ENCODE measurements at regions not wholly inside any gene's neighbourhood (a gene's known extent, or its start where the extent isn't known, plus 50 kb on each side); places are given as distances from the start of the nearest gene placed in this dataset.
"Not testable (repeated sequence)": the region's sequence is repeated elsewhere in the genome, so short reads cannot be mapped to it uniquely, and the experiment has no call there.

DNA sequence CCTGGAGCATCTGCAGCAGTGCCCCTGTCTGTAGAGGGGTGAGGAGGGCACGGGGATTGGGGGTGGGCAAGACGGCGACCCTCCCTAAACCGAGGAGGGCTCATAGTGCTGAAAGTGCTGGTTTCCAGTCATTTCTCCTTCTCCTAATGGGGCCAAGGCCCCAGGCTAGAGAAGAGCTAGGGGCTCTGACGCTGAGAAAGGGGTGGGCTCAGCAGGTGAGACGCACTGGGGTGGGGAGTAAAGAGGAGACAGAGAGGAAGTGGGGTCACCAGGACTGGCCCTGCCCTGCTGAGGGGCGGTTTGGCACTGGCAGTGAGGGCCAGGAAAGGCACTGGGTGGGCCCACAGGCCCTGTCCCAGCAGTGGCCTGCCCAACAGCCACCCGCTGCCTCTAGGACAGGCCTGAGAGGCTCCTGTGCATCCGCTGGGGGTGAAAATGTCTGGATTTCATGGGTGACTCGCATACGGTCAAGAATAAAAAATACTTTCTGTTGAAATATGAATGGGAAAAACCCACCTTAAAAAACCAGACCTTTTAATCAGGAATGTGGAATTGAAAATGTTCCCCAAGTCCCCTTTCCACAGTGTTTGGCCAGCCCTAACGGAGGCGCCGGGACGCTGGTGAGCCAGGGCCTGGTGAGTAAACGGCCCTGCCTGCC is 122.4 kb upstream of the SMURF2 start:
- no peak for DNase-seq

DNA sequence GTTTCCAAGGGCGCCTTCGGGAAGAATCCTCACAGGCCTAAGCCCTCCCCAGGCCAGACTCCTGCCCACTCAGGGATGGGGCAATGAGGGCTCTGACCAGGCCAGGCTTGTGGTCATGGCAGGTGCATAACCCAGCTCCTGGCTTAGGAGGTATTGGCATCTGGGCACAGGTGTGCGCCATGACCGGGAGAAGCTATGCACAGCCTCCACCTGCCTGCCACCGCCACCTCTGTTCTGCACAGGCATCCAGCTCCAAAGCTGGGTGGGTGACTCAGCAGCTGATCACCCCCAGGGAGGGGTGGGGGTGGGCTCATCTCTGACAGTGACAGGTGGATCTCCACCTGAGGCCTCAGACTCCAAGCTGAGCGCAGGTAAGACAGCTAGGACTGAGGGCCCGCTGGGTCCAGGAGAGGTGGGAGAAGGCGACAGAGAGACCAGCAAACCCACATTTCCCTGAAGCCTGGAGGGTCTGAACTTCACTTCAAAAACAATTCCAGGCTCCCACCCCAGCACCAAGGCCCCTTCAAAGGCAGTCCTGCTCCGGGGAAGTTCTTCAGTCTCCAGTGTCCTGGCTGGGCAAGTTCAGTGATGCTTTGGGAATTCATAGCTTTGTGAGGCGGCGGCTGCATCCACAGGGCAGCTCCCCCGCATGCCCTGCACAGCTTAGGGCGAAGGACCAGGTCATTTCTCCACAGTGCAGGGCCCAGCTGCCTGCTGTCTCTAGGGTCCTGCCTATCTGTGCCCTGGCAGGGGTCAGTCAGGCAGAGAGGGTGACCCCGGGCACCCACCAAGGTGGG is 121.6 kb upstream of the SMURF2 start:
- DNase-seq: no peak

DNA sequence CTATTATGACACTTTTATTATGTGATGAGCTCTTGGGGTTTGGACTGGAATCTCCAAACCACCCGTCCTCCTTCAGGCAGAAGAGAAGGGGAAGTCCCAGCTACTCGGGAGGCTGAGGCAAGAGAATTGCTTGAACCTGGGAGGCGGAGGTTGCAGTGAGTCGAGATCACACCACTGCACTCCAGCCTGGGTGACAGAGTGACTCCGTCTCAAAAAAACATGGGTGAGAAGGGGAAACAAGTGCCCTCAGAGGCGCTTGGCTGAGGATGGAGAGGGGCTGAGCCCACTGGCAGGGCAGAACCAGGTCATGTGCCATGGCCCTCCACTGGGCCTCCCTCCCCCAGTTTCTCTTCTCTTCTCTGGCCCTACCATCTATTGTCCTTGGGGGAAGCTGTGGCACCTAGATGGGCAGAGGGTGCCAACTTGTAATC is 120.9 kb upstream of the SMURF2 start:
- DNase-seq: no peak

DNA sequence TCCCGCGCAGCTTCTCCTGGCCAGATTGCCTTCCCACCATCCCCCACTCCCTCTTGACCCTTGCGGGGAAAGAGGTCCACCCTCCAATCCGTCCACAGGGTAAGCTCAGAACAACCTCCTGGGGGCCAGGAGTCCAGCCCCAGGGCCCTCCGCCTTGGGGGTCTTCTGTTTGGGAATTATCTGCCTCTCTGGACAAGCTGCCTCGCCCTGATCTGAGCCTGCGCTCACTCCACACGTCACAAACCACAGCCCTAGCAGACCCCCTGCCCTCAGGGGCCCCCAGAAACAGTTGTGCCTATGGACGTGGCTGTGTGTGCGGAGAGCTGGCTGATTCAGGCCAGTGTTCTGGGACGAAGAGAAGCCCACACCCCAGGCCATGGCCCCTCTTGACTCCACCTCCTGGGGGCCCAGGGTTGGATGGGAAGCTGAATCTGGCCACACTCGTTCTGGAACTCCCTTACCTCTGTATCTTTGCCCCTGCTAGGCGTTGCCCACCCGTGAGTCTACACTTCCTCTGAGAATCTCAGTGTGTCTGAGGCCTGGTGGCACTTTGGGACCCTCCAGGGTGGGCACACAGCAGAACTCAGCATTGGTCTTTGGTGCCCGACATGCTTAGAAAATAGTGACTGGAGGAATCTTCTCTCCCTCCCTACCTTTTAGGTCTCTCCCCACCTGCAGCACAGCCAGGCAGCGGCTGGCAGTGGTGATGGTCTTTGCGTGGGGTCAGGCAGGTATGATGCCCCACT is 119.9 kb upstream of the SMURF2 start:
- DNase-seq: no peak

DNA sequence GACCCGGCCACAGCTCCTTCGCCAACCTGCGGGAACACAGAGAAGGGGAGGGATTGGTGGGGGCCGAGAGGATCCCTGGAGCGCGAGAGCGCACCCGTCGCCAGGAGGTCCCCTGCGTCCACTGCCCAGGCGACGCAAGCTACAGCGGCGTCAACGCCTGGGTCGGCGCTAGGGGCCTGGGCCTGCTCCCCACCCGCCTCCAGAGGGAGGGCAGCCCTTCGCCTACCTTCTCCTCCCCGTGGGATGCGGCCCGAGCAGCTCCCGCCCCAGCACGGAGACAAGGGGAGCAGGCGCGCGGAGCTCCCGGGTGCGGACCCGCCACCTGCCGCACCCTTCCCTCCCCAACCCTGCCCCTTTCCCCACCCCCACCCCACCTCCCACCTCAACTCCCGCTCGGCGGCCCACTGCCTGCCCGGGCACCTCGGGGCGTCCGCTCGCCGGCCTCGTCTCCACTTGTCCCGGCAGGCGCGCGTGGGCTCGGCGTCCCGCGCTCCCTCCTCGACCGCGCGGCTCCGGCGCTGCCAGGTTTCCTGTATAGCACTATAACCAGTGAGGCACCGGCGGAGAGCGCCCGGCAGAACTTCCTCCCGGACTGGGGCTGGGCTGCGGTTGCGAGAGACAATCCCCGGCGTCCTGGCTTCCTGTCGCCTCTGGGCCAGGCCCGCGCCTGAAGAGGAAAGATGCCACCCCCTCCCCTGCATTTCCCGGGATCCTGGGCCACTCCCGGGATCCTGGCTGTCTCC is 119.1 kb upstream of the SMURF2 start:
- DNase-seq: peak in 2 of 4 experiments; percentile 25 to 38

DNA sequence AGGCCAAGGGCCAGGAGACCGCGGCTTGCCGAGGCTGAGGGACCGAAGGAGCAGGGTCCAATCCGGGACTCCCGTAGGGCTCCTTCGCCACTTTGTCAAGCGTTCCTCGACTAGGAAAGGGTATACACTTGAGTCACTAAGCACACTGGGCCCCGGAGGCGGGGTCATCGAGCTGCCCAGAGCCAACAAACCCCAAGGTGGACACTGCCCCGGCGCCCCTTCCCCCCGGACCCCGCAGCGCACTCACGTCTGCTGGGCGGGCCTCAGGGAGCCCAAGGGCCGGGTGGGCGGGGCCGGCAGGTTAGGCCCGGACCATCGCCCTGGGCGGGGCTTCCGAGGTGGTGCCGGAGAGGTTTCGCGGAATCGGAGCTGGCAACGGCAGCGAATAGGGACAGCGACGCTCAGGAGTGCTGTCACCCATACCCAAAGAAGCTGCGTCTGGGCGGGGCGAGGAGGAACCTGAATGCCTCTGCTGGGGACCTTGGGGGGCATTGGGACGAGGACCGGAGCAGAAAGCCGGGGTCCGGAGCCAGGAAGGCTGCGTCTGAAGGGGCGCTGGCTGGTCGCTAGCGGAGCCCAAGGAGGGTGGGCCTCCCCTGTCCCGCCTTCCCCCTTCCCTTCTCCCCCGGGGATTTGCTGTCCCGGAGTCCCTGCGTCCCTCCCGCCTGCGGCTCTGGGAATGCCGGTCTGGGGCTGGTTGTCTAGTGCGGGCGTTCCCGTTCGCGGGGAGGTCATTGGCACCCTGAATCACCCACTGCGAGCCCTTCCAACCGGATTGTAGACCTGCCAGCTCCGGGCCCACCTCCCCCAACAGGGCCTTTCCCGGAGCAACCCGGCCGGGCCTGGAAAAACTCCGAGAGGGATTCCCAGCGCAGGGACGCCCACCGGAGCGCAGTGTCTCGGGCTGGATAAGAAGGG is 118.2 kb upstream of the SMURF2 start:
- peak in 3 of 4 experiments; percentile 34 to 63 (median 37) for DNase-seq

DNA sequence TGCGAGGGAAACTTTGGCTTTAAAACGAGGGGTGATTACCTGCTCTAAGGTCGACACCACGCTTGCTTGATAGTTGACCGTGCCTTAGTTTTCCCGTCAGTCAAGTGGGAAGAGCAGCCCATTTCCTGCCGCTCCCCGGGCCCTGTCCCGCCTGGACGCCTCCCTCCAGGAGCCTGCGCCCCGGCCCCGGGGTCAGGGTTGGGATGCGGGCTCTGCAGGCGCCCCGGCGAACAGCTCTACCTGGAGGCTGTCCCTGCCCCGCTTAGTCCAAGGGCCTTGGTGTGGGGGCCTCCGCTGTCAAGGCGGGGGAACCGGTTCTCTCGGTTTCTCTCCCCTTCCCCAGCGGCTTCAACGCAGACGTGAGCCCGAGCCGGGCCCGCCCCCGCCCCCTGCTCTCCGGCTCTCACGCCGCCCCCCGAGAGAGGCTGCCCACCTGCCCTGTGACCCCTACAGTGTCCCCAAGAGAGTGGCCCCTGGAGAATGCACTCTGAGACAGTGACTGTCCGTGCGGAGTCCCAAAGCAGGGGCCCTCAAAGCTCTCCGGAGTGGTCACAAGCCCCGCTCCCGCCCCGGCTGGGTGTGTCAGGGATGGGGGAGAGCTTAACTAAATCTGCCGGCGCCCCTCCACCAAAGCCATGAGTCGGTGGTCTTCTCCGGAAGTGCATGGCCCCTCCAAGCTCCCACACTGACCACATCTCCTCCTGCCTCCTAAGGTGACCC is 117.4 kb upstream of the SMURF2 start:
- no peak for DNase-seq

DNA sequence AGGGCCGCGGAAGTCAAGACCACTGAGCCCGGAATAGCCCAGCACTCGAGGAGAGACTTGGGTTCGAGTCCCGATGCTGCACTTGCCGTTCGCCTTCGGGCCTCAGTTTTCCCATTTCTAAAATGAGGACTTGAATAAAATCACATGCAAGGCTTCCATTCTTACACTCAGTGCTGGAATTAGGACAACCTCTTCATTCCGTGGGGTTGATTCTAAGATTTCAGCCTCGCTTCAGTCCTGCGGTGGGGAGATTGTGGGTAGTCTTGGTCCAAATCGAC is 116.9 kb upstream of the SMURF2 start:
- not testable (repeated sequence) for DNase-seq

DNA sequence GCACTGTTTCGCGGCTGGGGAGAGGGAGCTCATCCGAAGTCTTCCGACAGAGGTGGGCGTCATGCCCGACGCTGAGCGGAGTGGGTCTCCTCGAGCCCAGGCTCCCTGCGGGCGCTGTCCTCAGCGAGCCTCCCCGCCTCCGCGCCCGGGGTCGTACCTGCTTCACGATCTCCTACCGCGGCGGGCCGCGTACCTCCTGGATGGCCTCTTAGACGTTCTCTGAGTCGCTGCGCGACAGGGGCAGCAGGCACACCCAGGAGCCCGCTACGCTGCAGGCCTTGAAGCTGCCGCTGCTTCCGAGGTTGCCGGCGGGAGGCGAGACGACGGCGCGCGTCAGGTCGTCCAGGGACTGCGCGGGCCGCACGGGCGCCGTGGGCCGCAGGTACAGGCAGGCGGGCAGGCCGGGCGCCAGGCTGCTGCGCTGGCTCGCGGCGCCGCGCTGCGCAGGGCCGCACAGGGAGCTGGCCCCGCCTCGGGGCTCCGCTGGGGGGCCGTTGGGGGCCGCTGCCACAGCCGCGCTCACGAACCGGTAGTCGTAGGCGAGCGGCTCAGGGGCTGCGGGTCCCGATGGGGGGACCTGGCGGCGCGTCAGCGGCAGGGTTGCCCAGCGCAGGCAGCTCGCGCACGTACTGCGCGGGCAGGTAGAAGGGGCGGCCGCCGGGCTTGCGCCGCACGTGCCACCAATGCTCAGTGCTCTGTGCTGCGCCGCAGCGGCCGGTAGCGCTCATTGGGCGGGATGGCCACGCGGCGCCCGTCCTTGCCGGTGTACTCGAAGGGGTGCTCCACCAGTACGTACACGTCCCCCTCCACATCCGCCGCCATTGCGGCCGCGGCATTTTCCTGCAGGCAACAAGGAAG is 116.4 kb upstream of the SMURF2 start:
- DNase-seq: no peak

DNA sequence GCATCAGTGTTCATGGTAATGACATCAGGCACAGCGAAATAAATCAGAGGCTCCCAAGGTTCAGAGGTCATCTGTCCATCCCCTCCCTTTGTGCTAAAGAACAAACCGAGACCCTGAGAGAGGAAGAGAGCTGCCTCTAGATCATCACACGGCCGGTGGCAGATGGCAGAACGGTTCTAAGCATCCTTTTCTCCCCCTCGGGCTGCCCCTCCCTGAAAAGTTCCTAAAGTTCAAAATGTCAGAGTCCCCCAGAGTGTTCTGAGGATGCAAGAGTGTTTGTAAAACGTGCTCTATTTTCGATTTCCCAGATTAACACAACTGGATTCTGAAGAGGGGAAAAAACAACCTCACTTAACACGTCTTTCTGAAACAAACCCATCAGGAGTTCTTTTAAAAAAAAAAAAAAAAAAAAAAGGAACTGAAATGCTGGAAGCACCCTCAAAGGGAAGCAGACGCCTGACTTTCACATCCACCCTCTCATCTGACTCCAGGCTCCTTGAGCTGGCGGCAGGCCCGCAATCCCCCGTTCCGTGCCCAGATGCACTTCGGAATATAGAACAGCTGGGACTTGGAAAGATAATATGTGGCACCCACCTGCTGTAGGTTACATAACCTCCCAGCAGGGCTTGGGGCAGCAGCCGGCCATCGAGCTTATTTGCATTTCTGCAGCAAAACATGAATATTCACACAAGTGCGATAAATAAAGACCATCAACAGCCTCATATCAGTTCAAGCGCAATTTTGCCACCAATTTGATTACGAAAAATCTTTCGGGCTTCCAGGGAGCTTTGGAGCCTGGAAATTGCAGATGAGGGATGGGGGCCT is 115.5 kb upstream of the SMURF2 start:
- DNase-seq: no peak

DNA sequence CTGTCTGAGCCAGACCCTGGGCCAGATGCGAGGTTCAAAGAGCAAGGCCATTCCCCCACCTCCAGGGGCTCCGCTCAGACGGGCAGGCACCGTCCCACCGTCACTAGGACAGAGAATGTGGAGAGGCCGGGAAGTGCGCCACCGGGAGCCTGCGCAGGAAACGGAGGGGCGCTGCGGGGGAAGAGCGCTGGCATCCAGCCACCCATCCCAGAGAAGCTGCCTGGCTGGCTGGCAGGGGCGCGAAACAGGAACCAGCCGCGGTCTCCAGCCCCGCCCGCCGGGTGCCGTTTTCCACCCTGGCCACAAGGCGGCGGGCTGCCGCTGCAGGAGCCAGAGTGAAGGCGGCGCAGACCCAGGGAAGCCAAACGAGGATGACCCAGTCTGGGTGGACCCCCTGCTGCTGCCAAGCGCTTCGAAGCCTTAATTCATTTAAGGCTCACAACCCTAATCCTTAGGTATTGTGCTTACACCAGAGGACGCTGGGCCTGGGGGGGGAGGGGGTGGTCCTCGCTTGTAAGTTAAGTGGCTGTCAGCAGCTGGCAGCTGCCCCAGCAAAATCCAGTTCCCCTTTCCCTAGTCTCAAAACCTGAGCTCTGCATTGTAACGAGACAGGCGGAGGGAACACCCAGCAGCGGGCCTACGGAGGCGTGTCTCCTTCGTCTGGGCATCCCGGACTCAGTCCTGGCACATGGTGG is 114.8 kb upstream of the SMURF2 start:
- peak; percentile 34 to 68 (median 46) for DNase-seq

DNA sequence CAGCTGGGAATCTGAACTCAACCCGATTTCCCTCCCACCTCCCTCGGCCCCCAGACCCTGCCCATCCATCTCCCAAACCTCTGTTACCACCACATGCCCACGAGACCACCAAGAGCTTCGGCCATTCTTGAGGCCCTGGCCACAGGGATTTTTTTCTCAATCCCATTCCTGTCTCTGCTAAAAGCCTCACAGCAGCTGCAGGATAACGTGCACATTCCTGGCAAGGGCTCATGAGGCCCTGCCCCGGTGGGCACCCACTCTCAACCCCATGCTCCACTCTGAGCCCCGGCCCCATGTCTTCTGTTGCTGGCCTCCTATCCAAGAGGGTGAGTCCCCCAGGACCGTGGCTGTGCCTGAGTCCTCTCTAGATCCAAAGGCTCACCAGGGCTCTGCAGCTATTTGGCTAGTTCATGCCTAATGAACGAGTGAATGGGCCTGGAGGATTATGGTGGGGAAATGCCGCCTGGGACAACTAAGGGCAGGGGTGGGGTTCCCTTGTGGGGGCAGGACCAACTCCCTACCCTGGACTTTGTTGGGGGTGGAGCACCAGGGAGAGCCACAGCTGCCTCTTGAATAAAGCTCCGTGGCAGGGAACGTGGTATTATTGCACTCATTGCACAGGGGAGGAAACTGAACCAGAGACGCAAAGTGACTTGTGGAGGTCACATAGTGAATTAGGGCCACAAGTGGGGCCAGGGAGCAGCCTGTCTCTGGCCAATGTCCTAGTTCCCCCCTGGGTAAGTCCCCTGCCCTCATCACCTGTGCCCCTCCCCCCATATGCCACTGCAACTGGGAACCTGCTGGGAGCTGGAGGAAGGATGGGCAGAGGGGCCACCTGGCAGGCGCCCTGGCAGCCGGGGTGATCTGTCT is 113.8 kb upstream of the SMURF2 start:
- DNase-seq: no peak

DNA sequence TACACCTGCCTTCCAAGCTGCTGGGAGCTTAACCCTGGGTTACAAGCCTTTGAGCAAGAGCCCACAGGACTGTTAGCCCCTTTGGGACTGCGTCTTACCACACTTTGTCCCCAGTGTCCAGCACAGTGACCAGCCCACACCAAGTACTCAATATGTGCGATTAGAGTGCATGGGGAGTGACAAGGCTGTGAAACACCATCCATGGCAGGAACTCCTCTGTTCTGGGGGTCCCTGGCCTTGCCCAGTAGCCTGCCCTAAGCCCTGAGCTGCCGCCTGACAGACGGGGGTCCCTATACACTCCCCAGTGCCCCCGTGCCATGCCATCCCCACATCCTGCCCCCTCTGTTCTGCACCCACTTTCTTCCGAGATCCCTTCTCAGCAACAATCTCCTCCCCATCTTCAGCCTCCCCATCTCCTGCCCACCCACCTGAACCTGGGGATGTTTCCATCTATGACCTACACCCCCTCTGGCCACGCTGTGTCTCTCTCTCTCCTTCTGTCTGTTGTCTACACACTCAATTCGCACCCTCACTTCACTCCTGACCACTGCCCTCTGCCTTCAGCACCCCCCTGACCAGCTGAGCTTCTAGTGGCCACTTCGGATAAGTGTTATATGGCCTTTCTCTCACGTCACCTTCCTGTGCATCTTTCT is 112.9 kb upstream of the SMURF2 start:
- no peak for DNase-seq

DNA sequence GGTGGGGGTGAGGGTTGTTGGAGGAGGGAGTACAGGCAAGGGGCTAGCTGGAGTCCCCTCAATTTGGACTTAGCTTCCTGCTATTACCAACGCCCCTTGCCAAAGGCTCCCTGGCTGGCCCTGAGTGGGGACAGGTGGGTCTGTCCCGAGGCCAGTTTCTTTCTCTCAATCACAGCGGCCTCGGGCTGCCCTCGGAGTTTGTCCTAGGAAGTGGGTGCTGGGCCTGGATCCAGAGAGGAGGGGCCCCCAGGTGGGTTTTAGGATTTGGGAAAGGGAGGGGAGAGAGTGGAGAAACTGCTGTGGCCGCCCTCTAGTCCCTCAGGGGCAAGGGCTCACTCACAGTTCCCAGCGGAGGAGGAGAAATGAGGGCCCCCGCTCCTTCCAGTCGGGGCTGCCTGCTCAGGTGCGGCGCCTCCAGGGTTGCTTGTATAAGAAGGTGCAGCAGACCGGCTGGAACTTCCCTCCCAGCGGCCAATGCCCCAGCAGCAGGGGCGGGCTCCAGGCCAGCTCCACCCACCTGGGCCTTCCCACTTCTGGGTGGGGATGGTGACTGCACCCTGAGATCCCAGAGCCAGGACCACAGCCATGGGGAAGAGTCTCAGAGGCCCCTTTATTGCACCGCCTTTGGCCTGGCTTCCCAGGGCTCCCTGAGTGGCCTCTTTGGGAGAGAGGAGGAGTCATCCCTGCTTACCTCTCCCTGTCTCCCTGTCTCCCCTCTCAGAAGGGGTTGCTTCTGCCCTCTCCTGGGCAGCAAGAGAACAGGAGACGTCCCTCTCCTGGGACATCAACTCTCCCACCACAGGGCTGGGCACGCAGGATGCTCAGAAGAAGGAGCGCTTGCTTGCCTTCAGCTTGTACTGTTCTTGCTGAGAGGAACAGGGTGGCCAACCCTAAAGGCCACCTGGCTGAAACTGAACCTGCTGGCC is 112.0 kb upstream of the SMURF2 start:
- DNase-seq: no peak

DNA sequence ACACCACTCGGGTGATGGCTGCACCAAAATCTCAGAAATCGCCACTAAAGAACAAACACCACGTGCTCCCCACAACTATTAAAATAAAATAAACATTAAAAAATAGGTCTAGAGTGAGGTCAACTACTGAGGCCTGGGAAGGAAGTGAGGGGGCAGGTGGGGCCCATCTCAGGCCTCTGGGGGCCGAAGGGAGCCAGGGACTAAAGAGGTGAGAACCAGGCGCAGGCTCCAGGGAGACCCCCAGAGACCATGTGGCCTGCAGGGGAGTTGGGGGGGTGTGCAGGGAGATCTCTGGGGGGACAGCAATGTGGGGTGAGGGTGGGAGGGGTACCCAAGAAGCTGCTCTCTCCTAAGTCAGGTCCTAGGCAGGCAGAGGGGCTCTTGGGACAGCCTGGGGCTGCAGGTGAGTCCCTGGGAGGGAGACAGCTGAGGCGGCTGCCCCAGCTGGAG is 111.3 kb upstream of the SMURF2 start:
- no peak for DNase-seq

DNA sequence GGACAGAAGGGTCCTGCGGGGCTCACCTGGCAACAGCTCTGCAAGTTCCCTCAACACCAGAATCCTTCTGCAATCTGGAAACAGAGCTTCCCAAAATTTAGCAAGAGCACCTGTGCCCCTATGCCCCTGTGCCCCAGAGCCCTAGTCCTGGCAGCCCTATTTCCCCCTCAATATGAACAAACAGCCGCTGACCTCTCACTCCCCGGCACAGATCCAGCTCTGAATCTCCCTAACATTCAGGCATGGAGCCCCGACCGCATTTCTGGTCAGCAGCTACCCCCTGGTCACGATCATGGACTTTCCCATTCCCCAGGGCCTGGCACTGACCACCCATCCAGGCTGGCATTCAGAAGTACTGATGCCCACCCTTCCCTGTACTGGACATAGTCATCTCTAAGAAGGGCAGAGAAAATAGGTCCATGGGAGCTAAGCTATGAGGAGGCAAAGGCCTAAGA is 110.8 kb upstream of the SMURF2 start:
- DNase-seq: no peak
